ENCODE measurements at regions not wholly inside any gene's neighbourhood (a gene's known extent, or its start where the extent isn't known, plus 50 kb on each side); places are given as distances from the start of the nearest gene placed in this dataset.

- DNase-seq = no peak
Observed at GRCh38 chr6:37555040-37555781, 55.5 kb upstream of the CCDC167 start.

DNA sequence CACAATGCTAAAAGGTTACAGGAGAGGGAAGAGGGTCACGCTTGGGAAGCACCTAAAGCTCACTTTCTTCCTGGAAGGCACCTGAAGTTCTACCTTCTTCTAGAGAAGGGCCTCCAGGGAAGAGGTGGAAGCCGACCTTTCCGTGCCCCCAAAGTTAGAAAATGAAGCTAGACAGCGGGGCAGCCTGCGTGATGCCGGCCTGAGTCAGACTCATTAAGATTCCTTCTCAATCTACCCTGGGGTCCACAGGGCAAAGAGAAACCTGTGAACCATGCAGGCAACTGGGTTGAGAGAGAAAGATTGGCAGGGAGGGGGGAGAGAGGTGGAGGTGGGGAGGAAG, 54.8 kb upstream of the CCDC167 start:
- no peak for DNase-seq

- DNase-seq = no peak
Observed at GRCh38 chr6:37552267-37552666, 52.6 kb upstream of the CCDC167 start.

GRCh38 chr6:37551867-37552266, 52.2 kb upstream of the CCDC167 start:
- no peak for DNase-seq

DNA sequence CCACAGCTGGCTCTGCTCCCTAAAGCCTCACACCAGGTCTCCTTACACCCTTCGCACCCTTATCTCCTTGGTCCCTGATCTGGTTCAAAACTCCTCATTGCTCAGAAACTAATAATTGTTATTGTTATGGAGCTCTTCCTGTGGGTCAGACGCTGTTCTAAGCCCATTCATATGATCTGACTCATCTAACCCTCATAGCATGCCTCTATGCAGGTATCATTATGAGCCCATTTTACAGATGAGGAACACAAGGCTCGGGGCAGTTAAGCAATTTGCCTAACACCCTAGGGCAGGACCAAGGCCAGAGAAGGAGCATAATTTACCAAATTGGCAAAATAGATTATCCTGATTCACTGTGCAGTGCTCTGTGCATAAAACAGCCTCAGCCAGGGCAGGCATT, 51.8 kb upstream of the CCDC167 start:
- no peak for DNase-seq

- no peak for DNase-seq
Observed at GRCh38 chr6:37551002-37551401, 51.3 kb upstream of the CCDC167 start.

DNA sequence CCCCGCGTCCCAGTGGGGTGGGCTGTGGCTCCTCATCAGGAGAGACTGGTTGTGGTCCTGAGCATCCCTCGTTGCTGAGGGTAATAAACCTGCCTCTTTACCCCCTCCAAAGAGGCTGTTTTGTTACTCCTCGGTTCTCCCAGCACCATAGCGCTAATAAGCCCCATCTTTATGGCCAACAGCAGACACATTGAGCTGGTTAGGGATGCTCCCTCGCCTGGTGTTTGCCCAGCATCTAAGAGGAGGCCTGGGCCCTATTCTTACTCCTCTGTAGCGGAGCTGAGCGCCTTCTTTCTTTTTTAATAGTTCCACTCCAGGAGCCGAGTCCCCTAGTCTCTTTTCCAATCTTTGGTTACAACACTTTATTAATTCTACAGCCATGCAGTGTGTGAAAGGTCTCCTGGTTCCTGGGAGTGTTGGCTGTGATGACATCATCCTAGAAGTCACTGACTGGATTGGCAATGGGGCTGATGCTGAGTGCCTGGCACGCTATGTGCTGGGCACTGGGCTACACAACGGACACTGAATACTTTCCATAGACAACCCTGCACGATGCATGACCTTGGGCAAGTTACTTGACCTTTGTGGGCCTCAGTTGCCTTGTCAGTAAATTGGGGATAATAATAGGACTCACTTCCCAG, 50.6 kb upstream of the CCDC167 start:
- DNase-seq = no peak

DNA sequence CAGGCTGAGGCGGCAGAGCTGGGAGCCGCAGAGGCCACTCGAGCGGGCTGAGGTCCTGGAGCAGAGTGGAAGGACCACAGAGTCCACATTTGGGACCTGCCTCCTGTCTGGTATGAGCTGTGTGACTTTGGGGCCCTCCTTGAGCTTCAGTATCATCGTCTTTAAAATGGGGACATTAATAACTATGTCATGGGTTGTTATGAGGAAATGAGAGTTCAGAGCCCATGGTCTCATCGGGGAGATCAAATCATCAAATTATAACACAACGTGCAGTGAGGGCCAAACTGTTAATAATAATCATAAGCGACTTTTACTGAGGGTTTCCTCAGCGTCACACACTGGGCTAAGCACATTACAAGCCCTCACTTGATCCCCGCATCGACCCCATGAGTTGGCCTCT, 49.9 kb upstream of the CCDC167 start:
- no peak for DNase-seq
